GM12892 (cell line): ENCODE measurements at regions not wholly inside any gene's neighbourhood (a gene's known extent, or its start where the extent isn't known, plus 50 kb on each side); places are given as distances from the start of the nearest gene placed in this dataset.

Experiments
- POLR2A ChIP-seq: IDR thresholded peaks from 2 replicates; pipeline ENCODE4 v1.6.1; 2011; ENCODE audit warnings: low read depth, low read length, control low read depth
- POLR2AphosphoS5 ChIP-seq: IDR thresholded peaks from 2 replicates; pipeline ENCODE4 v1.6.1; 2011; ENCODE audit warnings: low read depth, low read length, control low read depth

- TF ChIP-seq POLR2A, result no peak
- no peak for TF ChIP-seq POLR2AphosphoS5
Measured at GRCh38 chr10:78859769-78860168, 209.0 kb upstream of the ZMIZ1 start.
